ENCODE measurements at regions not wholly inside any gene's neighbourhood (a gene's known extent, or its start where the extent isn't known, plus 50 kb on each side); places are given as distances from the start of the nearest gene placed in this dataset.
"Not testable (repeated sequence)": the region's sequence is repeated elsewhere in the genome, so short reads cannot be mapped to it uniquely, and the experiment has no call there.

DNA sequence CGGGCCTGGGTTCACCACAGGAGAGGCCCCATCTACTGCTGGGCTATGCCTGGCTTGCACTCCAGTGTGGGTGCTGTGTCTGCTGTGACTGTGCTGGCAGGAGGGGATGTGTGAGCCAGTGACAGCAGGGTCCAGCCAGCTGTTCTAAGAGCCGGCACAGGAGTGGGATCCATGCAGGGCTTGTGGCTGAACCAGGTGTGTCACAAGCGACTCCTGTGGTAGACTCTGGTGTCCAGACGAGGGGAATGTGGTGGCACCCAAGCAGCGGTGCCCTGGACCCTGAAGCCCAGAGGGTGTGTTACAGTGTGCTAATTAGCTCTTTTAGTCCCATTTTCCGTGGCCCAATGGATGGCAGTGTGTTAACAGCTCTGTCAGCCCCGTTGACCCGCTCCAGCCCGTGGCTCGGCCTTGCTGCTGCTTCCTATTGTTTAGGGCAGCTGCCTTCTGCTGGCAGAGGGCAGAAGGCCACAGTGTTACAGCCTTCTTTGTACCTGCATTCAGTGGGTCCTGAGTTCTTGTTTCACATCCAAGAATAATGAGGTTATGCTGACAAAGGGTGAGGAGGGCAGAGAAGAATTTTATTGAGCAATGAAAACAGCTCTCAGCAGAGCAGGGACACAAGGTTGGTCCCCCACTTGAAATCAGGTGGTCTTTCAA lies 78.5 kb upstream of the RNU6-1 start:
- no peak for DNase-seq (ENCODE audit: low read depth in 4 of 4, low spot score in 3 of 4)

DNA sequence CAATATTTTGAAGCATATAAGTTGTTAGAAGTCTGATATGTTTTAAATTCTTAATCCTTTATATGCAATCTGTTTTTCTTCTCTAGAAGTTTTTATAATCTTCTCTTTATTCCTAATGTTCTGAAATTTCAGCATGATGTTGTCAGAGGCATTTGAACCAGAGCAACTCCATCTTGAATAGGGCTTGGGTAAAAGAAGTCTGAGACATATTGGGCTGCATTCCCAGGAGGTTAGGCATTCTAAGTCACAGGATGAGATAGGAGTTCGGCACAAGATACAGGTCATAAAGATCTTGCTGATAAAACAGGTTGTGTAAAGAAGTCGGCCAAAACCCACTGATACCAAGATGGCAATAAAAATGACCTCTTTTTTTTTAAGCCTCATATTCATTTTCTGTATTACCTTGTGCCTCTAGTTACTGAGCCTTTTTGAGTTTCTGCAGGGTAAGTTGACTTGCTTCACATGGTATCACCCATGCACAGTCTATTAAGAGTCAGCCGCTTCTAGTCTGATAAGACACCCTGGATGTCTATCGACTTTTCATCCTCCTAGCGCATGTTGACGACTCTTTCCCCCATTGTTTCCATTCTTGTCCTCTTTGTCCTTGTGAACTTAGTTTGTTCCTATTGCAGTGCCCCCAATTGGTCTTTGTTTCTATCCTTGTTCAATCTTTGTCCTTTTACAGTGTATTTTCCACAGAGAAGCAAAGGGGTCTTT lies 80.8 kb upstream of the RNU6-1 start:
- DNase-seq (ENCODE audit: low read depth in 4 of 4, low spot score in 3 of 4), result no peak

DNA sequence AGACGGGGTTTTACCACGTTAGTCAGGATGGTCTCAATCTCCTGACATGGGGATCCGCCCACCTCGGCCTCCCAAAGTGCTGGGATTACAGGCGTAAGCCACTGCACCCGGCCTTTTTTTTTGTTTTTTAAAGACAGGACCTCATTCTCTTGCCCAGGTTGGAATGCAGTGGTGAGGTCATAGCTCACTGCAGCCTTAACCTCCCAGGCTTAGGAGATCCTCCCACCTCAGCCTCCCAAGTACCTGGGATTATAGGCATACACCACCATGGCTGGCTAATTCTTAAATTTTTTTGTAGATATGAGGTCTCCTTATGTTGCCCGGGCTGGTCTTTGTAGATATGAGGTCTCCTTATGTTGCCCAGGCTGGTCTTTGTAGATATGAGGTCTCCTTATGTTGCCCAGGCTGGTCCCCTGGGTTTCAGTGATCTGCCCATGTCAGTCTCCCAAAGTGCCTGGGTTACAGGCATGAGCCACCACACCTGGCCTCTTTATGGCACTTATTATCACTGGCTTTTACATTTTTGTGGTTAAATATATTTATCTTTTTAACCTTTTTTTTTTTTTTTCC lies 82.3 kb upstream of the RNU6-1 start:
- no peak for DNase-seq (ENCODE audit: low read depth in 4 of 4, low spot score in 3 of 4)

DNA sequence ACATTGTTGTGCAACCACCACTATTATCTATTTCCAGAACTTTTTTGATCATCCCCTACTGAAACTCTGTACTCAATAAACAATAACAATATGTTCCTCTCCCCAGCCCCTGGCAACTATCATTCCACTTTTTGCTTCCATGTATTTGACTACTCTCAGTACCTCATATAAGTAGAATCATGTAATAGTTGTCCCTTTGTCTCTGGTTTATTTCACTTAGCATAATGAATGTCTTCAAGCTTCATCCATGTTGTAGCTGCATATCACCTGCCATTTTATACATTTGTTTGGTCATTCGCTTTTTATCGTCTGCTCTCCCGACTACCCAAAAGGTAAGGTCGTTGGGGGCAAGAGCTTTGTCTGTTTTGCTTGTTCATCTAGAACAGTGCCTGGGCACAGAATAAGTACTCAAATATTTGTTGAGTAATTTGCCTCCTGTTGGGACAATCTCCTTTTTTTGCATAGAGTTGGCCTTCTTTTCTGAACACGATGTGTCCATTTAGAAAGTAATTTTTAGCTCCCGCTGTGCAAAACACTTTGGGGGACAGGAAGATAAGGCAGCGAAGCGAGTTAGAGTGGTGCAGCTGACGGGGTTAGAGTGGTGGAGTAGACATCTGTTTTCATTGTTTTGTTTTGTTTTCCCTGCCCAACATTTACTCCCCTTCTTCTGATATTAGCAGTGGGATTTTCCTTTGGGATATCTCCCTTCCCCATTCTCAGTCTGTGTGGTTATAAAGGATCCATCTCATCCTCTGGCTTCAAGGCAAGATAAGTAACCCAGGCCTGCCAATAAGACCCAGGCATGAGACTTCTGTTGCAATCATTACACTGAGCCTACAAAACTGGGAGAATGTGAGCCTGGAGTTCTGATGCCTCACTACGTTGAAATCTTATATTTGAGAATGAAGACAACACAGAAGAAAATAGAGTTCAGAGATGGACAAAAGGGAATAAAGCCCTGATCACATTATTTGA lies 83.4 kb upstream of the RNU6-1 start:
- DNase-seq (ENCODE audit: low read depth in 4 of 4, low spot score in 3 of 4), result no peak

DNA sequence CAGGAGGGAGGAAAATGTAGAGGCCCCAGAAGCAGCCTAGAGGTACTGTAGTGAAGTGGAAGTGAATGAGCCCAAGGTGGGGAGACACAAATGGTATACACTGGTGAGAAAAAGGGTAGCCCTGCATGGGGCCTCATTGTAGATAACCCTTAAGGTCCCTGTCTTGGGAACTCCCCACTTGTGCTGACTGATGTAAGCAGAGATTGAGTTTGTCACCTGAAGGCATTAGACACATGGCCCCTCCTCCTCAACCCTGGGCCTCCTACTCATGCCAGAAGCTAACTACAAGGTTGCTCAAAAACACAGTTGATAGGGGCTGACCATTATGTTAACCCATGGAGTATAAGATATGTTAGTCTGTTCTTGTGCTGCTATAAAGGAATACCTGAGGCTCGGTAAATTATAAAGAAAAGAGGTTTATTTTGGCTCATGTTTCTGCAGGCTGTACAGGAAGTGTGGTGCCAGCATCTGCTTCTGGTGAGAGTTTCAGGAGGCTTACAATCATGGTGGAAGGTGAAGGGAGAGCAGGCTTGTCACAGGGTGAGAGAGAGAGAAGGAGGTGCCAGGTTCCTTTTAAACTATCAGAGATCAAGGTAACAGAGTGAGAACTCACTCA lies 84.6 kb upstream of the RNU6-1 start:
- DNase-seq (ENCODE audit: low read depth in 4 of 4, low spot score in 3 of 4), result no peak

DNA sequence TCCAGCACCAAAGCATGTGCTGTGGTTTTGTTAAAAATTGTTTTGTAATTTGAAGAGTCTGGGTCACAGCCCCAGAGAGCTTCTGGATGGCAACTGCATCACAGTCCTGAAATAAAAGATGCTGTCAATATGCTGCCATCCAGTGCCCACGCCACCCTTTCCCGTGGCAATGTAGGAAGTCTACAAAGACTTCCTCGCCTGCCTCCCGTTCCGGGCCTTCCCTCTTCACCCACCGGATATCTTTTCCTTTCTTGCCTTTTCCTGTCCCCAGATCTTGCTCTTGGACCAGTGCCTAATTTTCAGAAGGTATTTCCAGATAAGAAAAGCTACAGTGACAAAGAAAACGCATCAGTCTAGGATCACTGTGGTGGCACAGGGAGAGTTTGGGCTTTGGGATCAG lies 85.3 kb upstream of the RNU6-1 start:
- DNase-seq (ENCODE audit: low read depth in 4 of 4, low spot score in 3 of 4), result no peak

DNA sequence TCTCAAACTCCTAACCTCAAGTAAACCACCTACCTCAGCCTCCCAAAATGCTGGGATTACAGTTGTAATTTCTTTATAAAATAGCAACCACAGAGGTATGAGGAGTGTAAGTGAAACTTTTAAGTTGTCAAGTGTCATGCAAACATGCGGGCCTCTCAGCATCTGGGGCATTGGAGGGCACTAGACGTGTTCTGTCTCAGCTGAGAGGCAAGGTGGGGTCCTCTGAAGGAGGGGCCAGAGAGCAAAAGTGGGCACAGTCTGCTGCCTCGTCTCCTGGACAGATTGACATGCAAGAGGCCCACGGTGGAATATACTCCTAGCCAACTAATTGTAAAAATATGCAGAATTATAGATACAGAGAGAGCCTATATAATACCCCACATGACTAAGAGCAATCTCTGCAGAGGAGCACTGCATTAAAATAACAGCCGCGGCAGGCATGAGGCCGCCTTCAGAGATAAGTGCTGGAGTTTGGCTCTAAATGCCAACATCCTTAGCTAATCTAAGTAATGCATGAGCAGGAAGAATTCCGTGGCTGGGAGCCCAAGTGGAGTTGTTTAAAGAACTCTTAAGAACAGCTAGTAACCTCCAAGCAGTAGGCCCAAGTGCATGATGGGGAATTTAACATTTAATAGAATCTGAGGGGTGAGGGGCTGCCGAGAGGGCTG lies 87.8 kb upstream of the RNU6-1 start:
- no peak for DNase-seq (ENCODE audit: low read depth in 4 of 4, low spot score in 3 of 4)

DNA sequence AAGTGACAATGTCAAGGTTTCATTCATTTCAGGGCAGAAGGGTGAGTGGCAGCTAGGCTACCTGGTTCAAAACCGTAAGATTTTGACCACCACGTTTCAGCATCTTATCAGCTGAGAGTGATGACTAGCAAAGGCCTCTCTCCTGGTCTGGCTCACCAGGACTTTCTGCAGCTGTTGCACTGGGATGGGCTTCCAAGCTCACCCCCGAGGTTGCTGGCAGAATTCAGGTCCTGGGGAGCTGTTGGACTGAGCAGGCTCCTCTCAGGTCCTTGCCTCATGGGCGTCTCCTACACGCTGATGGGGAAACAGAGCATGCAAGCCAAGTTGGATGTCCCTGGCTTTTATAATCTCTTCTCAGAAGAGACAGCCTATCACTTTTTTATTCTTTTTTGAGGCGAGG lies 88.8 kb upstream of the RNU6-1 start:
- no peak for DNase-seq (ENCODE audit: low read depth in 4 of 4, low spot score in 3 of 4)

DNA sequence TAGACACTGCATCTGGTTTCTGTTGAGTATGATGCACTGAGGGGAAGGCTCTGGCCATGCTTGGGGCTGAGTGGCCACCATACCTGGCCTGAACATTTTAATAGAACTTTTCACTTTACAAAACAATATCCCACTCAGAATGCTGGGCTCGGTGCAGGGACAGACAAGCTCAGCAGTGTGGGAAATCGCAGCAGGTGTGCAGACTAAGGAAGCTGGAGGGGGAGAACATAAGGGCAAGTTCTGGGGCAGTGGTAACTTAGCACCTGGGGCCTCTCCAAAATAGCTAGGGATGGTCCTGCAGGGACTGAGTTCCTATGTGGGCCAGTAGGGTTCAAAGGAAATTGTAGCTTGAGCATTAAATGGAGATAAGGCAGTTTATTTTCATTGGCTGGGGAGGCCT lies 90.9 kb upstream of the RNU6-1 start:
- no peak for DNase-seq (ENCODE audit: low read depth in 4 of 4, low spot score in 3 of 4)

DNA sequence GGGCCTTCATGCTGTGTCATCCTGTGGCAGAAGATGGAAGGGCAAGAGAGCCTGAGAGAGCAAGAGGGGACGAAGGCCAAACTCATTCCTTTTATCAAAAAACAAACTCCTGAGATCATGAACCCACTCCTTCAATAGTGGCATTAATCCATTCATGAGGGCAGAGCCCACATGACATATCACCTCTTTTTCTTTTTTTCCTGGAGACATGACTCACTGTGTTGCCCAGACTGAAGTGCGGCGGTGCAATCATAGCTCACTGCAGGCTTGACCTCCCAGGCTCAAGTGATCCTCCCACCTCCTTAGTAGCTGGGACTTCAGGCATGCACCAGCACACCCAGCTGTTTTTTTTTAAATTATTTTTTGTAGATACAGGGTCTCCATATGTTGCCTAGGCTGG lies 92.0 kb upstream of the RNU6-1 start:
- DNase-seq (ENCODE audit: low read depth in 4 of 4, low spot score in 3 of 4), result no peak

DNA sequence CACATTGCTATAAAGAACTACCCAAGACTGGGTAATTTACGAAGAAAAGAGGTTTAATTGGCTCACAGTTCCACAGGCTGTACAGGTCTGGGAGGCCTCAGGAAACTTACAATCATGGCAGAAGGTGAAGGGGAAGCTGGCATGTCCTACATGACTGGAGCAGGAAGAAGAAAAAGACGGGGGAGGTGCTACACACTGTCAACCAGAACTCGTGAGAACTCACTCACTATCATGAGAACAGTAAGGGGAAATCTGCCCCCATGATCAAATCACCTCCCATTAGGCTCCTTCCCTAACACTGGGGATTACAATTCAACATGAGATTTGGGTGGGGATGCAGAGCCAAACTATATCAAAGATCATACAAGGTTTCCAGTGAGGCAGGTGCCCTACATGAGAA lies 94.3 kb upstream of the RNU6-1 start:
- not testable (repeated sequence) for DNase-seq (ENCODE audit: low read depth in 4 of 4, low spot score in 3 of 4)

DNA sequence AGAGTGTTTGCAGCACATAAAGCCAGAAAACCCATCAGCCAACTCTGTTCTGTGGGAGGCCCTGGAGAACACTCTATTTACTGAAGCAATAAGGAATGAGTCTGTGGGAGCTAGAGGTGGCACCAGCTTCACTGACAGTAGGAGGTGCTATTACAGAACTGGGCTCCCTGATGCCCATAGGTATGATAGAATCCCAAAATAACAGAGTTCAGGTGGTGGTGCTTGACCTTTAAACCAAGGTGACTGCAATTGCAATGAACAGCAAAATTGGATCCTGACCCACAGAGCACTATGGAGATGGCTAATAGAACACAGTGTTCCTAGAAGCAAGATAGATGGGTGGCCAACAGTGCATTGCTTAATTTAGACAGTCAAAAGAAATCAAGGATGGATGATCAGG lies 95.4 kb upstream of the RNU6-1 start:
- no peak for DNase-seq (ENCODE audit: low read depth in 4 of 4, low spot score in 3 of 4)

DNA sequence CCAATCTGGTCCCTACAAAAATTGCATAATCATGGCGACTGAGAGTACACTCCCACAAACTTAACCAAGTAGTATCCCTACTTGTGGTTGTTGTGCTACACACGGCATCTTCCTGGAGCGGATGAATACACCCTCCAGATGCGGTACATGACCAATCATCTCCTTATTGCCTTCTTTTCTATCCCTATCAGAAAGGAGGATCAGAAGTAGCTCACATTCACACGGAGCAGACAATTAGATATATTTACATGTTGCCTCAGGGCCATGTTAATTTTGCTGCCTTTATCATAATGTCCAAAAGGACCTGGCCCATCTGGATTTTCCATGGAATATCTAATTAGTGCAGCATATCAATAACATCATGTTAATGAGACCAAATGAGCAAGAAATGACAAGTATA lies 96.4 kb upstream of the RNU6-1 start:
- no peak for DNase-seq (ENCODE audit: low read depth in 4 of 4, low spot score in 3 of 4)

DNA sequence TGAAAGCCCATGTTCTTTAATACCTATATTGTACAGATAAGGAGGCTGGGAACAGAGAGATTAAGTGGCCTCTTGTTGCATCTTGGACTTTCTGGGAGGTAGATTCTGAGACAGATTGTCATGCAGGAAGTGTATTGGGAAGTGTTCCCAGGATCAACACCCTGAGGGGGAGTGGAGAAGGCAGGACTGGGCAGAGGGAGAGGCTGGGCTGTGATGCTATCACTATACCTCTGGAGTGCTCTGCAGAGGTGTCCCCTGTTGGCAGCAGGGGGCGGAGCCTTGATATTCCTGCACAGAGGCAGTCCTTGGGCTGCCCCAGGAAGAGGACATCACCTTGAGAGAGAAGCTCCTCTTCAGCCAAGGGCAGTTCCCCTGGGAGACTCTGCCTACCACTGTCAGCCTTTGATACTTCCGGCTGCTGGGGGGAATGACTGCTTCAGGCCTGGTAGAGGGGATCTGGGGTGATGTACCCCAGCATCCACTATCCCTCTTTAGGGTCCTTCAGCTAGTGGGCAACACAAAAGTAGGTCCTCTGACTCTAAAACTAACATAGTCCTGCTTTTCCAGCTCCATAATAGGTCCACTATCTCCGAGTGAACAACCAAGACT lies 97.4 kb upstream of the RNU6-1 start:
- no peak for DNase-seq (ENCODE audit: low read depth in 4 of 4, low spot score in 3 of 4)

DNA sequence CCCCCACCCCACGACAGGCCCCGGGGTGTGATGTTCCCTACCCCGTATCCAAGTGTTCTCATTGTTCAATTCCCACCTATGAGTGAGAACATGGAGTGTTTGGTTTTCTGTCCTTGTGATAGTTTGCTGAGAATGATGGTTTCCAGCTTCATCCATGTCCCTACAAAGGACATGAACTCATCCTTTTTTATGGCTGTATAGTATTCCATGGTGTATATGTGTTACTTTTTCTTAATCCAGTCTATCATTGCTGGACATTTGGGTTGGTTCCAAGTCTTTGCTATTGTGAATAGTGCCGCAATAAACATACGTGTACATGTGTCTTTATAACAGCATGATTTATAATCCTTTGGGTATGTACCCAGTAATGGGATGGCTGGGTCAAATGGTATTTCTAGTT lies 99.3 kb upstream of the RNU6-1 start:
- DNase-seq (ENCODE audit: low read depth in 4 of 4, low spot score in 3 of 4), result not testable (repeated sequence)

DNA sequence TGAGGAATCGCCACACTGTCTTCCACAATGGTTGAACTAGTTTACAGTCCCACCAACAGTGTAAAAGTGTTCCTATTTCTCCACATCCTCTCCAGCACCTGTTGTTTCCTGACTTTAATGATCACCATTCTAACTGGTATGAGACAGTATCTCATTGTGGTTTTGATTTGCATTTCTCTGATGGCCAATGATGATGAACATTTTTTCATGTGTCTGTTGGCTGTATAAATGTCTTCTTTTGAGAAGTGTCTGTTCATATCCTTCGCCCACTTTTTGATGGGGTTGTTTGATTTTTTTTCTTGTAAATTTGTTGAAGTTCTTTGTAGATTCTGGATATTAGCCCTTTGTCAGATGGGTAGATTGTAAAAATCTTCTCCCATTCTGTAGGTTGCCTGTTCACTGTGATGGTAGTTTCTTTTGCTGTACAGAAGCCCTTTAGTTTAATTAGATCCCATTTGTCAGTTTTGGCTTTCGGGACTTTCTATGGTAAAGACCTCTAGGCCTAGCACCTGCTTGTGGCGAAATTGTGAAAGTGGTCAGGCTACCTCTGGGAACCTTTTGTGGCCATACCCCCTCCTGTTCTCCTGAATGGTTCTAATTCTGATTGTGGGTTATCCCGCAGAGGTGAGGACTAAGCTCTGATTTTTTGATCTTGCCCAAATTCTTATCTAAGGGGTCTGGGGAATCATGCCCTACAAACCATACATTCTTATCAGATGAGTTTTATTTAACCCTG lies 99.9 kb upstream of the RNU6-1 start:
- not testable (repeated sequence) for DNase-seq (ENCODE audit: low read depth in 4 of 4, low spot score in 3 of 4)

DNA sequence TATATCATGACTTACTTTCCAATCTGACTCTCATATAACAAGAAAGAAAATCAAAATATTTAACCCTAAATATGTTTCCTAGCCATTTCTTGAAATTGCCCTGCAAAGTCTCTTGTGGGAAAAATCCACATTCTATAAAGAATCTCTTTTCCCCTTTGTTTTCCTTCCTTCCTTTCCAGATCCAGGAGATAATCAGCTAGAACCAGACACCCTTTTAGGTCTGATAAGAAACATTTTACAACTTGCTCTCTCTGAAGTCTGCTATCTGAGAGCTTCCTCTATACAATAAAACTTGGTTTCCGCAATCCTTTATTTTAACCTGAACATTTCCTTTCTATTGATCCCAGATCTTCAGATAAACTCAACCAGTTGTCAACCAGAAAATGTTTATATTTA lies 100.5 kb upstream of the RNU6-1 start:
- no peak for DNase-seq (ENCODE audit: low read depth in 4 of 4, low spot score in 3 of 4)

DNA sequence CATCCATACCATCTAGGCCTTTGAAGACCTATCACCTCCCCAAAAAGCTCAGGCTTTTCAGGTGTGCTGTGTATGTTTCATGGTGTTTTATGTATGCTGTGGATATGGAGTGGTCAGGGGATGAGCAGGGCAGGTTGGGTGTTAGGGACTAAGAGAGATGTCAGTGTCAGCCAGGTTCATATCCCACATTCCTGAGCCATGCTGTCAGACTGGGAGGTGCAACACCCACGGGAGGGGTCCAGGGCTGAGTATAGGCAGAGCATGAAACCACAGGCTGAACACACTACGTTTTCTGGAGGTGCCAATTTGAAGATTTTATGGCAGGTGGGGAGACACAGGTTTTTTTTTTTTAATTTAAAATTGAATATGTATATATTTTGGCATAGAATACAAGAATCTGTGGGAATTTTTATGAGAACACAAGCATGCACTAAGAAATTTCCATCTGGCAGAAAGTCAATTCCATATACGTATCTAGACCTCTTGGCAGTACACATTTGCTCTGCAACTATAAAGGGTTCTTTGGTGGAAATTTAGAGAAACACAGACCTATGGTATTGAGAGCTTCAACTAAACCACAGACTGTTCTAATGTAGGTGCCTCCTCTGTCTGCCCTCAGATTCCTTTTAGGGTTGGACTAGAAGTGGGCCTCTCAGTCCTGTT lies 101.9 kb upstream of the RNU6-1 start:
- DNase-seq (ENCODE audit: low read depth in 4 of 4, low spot score in 3 of 4), result no peak

DNA sequence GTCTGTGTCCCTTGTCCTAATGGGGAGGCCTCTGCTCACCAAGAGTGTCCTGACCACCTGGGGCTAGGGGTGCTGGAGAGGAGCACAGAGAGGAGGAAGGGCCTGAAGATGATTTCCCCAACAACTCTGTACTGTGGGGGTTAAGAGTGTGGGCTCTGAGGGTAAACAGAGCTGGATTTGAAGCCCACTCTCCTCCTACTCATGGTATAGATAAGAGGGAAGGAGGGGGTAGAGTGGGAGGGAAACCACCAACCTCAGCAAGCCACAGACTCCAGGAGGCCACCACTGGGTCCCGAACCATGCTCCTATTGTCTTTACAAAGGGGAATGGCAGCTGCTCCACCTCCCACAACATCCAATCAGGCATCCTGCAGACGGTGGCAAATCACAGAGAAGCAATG lies 103.6 kb upstream of the RNU6-1 start:
- no peak for DNase-seq (ENCODE audit: low read depth in 4 of 4, low spot score in 3 of 4)
